Endothelial cell (in vitro differentiated cells): ENCODE measurements at regions not wholly inside any gene's neighbourhood (a gene's known extent, or its start where the extent isn't known, plus 50 kb on each side); places are given as distances from the start of the nearest gene placed in this dataset.
"Not testable (repeated sequence)": the region's sequence is repeated elsewhere in the genome, so short reads cannot be mapped to it uniquely, and the experiment has no call there.

Source experiments
- DNase-seq: peaks from one replicate; pipeline ENCODE4 v3.0.0; 2021; ENCODE audit warnings: low spot score
- H3K27ac Mint-ChIP-seq: one replicate; pipeline ENCODE4 v1.8.0; 2021; ENCODE audit warnings: mixed read lengths, inconsistent platforms; ENCODE audit not compliant: unreplicated experiment
- H3K27me3 Mint-ChIP-seq: one replicate; pipeline ENCODE4 v1.8.0; 2021; ENCODE audit warnings: mild to moderate bottlenecking, moderate library complexity, mixed read lengths, inconsistent platforms; ENCODE audit not compliant: unreplicated experiment
- H3K36me3 Mint-ChIP-seq: one replicate; pipeline ENCODE4 v1.8.0; 2021; ENCODE audit warnings: mild to moderate bottlenecking, low read depth, mixed read lengths, inconsistent platforms; ENCODE audit not compliant: unreplicated experiment
- H3K4me1 Mint-ChIP-seq: one replicate; pipeline ENCODE4 v1.8.0; 2021; ENCODE audit warnings: mild to moderate bottlenecking, mixed read lengths, inconsistent platforms; ENCODE audit not compliant: unreplicated experiment
- H3K4me3 Mint-ChIP-seq: one replicate; pipeline ENCODE4 v1.8.0; 2021; ENCODE audit warnings: mild to moderate bottlenecking, mixed read lengths, inconsistent platforms; ENCODE audit not compliant: unreplicated experiment
- H3K9me3 Mint-ChIP-seq: one replicate; pipeline ENCODE4 v1.8.0; 2021; ENCODE audit warnings: mixed read lengths, inconsistent platforms; ENCODE audit not compliant: unreplicated experiment
- CTCF ChIP-seq: fragments of 200-600 bp; sonication (generic); IDR thresholded peaks from one replicate; pipeline ENCODE4 v1.5.0; 2021; ENCODE audit warnings: antibody characterized with exemption; ENCODE audit not compliant: unreplicated experiment

GRCh38 chrX:141520750-141521149, 63.8 kb downstream of the SPANXA1 start:
- not testable (repeated sequence) for H3K4me3 Mint-ChIP-seq, H3K4me1 Mint-ChIP-seq, DNase-seq, H3K9me3 Mint-ChIP-seq, H3K36me3 Mint-ChIP-seq, H3K27ac Mint-ChIP-seq, H3K27me3 Mint-ChIP-seq

DNA sequence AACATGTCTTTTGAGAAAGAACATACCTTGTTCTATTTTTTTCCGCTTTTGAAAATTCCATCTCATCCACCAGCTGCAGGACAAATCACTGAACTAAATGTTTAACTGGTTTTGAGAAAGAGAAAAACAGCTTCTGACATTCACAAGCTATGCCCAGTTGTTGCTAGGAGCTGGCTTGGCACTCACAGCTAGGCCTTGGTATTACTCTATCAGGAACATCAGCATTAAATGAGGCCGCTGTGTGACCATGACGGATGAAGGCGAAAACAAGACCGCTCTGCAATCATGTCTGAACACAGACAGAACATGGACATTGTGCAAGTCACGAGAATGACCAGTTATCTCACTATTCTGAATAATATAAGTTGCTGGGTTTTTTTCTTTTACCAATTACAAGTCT, 108.8 kb downstream of the SPANXA1 start:
- H3K4me1 Mint-ChIP-seq, H3K9me3 Mint-ChIP-seq, H3K27ac Mint-ChIP-seq, H3K27me3 Mint-ChIP-seq, H3K36me3 Mint-ChIP-seq, DNase-seq, H3K4me3 Mint-ChIP-seq: not testable (repeated sequence)

- Mint-ChIP-seq H3K27ac (no peak overlapping the region), H3K4me1 (no peaks in the 10 kb centered on the region), H3K36me3 (no peaks in the 10 kb centered on the region), H3K4me3 (no peak overlapping the region), H3K27me3 (no peaks in the 10 kb centered on the region), H3K9me3 (no peaks in the 10 kb centered on the region)
- no peak for DNase-seq
- no peak for TF ChIP-seq CTCF
Measured at GRCh38 chrX:141469469-141469868, 115.1 kb downstream of the SPANXA1 start.

GRCh38 chrX:141468940-141469339, 115.6 kb downstream of the SPANXA1 start:
- TF ChIP-seq CTCF = no peak
- H3K9me3 Mint-ChIP-seq = no peaks in the 10 kb centered on the region
- no peaks in the 10 kb centered on the region for H3K4me1 Mint-ChIP-seq
- no peak for DNase-seq
- H3K4me3 Mint-ChIP-seq = no peak overlapping the region
- no peak overlapping the region for H3K27ac Mint-ChIP-seq
- H3K36me3 Mint-ChIP-seq = no peaks in the 10 kb centered on the region
- no peaks in the 10 kb centered on the region for H3K27me3 Mint-ChIP-seq

DNA sequence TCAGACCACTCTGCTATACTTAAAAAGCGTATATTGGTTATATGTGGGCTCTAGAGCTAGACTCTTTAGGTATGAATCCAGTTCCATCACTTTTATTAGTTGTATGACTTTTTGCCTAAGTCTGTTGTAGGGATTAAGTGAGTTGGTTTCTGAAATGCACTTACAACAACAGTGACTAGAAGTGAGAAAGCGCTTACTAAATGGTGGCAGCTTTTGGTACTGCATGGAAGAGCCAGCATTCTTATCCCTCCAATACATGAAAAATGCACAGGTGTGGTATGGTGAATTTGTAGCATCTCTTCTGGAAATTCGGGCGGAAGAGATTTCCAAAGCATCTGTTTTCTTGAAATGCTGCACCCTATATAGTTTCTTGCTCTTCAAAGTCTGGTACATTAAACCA, 117.1 kb downstream of the SPANXA1 start:
- DNase-seq = no peak

DNA sequence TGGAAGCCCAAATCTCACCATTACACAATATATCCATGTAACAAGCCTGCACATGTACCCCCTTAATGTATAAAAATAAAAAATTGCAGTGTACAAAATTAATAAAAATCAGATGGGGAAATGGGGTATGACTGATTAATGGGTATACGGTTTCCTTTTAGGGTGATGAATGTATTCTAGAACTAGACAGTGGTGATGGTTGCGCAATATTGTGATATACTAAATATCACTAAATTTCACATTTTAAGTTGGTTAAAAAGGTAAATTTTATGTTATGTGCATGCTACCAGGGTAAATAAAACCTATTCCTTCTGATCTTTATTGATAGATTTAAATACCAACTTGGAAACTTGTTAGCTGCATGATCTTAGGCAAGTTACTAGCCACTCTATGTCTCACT, 129.4 kb downstream of the SPANXA1 start:
- no peak for DNase-seq
- Mint-ChIP-seq H3K27ac (no peak overlapping the region), H3K4me1 (no peaks in the 10 kb centered on the region), H3K36me3 (no peaks in the 10 kb centered on the region), H3K4me3 (no peak overlapping the region), H3K27me3 (no peaks in the 10 kb centered on the region), H3K9me3 (no peaks in the 10 kb centered on the region)
- TF ChIP-seq CTCF = no peak

More for the DNA sequence above, 117.1 kb downstream of the SPANXA1 start:
- H3K4me3 Mint-ChIP-seq = no peak overlapping the region
- H3K9me3 Mint-ChIP-seq = no peaks in the 10 kb centered on the region
- no peaks in the 10 kb centered on the region for H3K4me1 Mint-ChIP-seq
- no peaks in the 10 kb centered on the region for H3K27me3 Mint-ChIP-seq
- H3K36me3 Mint-ChIP-seq = no peaks in the 10 kb centered on the region
- peak; percentile 25 for TF ChIP-seq CTCF
- H3K27ac Mint-ChIP-seq = no peak overlapping the region
